ENCODE measurements at regions not wholly inside any gene's neighbourhood (a gene's known extent, or its start where the extent isn't known, plus 50 kb on each side); places are given as distances from the start of the nearest gene placed in this dataset.

- DNase-seq (ENCODE audit: low read depth), result no peak
- in situ Hi-C loops (cut with HindIII; ENCODE audit: low pct_unique_long_range_greater_than_20kb, low sequenced_read_pairs), result no loop called here
These were observed 1153.4 kb downstream of the IGSF11 start for GRCh38 chr3:117881210-117881609.

GRCh38 chr3:117885011-117885441 is 1149.6 kb downstream of the IGSF11 start:
- in situ Hi-C loops (cut with HindIII; ENCODE audit: low pct_unique_long_range_greater_than_20kb, low sequenced_read_pairs), result no loop called here
- peak; percentile 17 for DNase-seq (ENCODE audit: low read depth)

- in situ Hi-C loops (cut with HindIII; ENCODE audit: low pct_unique_long_range_greater_than_20kb, low sequenced_read_pairs), result no loop called here
These were observed 1148.5 kb downstream of the IGSF11 start for GRCh38 chr3:117886147-117886546.

GRCh38 chr3:117887031-117887430 is 1147.6 kb downstream of the IGSF11 start:
- in situ Hi-C loops (cut with HindIII; ENCODE audit: low pct_unique_long_range_greater_than_20kb, low sequenced_read_pairs), result no loop called here
- no peak for DNase-seq (ENCODE audit: low read depth)

More at GRCh38 chr3:117886147-117886546, 1148.5 kb downstream of the IGSF11 start:
- DNase-seq (ENCODE audit: low read depth), result no peak

GRCh38 chr3:117887901-117888300 is 1146.7 kb downstream of the IGSF11 start:
- in situ Hi-C loops (cut with HindIII; ENCODE audit: low pct_unique_long_range_greater_than_20kb, low sequenced_read_pairs), result no loop called here
- DNase-seq (ENCODE audit: low read depth), result peak; percentile 33

GRCh38 chr3:117892431-117892841 is 1142.2 kb downstream of the IGSF11 start:
- in situ Hi-C loops (cut with HindIII; ENCODE audit: low pct_unique_long_range_greater_than_20kb, low sequenced_read_pairs), result no loop called here
- peak; percentile 11 for DNase-seq (ENCODE audit: low read depth)

- in situ Hi-C loops (cut with HindIII; ENCODE audit: low pct_unique_long_range_greater_than_20kb, low sequenced_read_pairs), result no loop called here
- DNase-seq (ENCODE audit: low read depth), result no peak
These were observed 1141.6 kb downstream of the IGSF11 start for GRCh38 chr3:117893001-117893400.

- in situ Hi-C loops (cut with HindIII; ENCODE audit: low pct_unique_long_range_greater_than_20kb, low sequenced_read_pairs), result no loop called here
These were observed 1141.0 kb downstream of the IGSF11 start for GRCh38 chr3:117893638-117894037.

GRCh38 chr3:117898722-117899522 is 1135.7 kb downstream of the IGSF11 start:
- no peak for DNase-seq (ENCODE audit: low read depth)
- in situ Hi-C loops (cut with HindIII; ENCODE audit: low pct_unique_long_range_greater_than_20kb, low sequenced_read_pairs), result no loop called here

More at GRCh38 chr3:117893638-117894037, 1141.0 kb downstream of the IGSF11 start:
- peak; percentile 2 for DNase-seq (ENCODE audit: low read depth)

- DNase-seq (ENCODE audit: low read depth), result no peak
- in situ Hi-C loops (cut with HindIII; ENCODE audit: low pct_unique_long_range_greater_than_20kb, low sequenced_read_pairs), result no loop called here
These were observed 1131.4 kb downstream of the IGSF11 start for GRCh38 chr3:117903226-117903625.

GRCh38 chr3:117910820-117911521 is 1123.7 kb downstream of the IGSF11 start:
- in situ Hi-C loops (cut with HindIII; ENCODE audit: low pct_unique_long_range_greater_than_20kb, low sequenced_read_pairs), result no loop called here

GRCh38 chr3:117912352-117912751 is 1122.3 kb downstream of the IGSF11 start:
- in situ Hi-C loops (cut with HindIII; ENCODE audit: low pct_unique_long_range_greater_than_20kb, low sequenced_read_pairs), result no loop called here
- DNase-seq (ENCODE audit: low read depth), result no peak

More at GRCh38 chr3:117910820-117911521, 1123.7 kb downstream of the IGSF11 start:
- DNase-seq (ENCODE audit: low read depth), result no peak

GRCh38 chr3:117914540-117915100 is 1120.0 kb downstream of the IGSF11 start:
- DNase-seq (ENCODE audit: low read depth), result no peak
- in situ Hi-C loops (cut with HindIII; ENCODE audit: low pct_unique_long_range_greater_than_20kb, low sequenced_read_pairs), result no loop called here

- in situ Hi-C loops (cut with HindIII; ENCODE audit: low pct_unique_long_range_greater_than_20kb, low sequenced_read_pairs), result no loop called here
These were observed 1117.8 kb downstream of the IGSF11 start for GRCh38 chr3:117916839-117917238.

GRCh38 chr3:117919621-117920020 is 1115.0 kb downstream of the IGSF11 start:
- DNase-seq (ENCODE audit: low read depth), result no peak
- in situ Hi-C loops (cut with HindIII; ENCODE audit: low pct_unique_long_range_greater_than_20kb, low sequenced_read_pairs), result no loop called here

More at GRCh38 chr3:117916839-117917238, 1117.8 kb downstream of the IGSF11 start:
- no peak for DNase-seq (ENCODE audit: low read depth)

GRCh38 chr3:117920253-117920898 is 1114.3 kb downstream of the IGSF11 start:
- in situ Hi-C loops (cut with HindIII; ENCODE audit: low pct_unique_long_range_greater_than_20kb, low sequenced_read_pairs), result no loop called here
- DNase-seq (ENCODE audit: low read depth), result no peak

- no peak for DNase-seq (ENCODE audit: low read depth)
- in situ Hi-C loops (cut with HindIII; ENCODE audit: low pct_unique_long_range_greater_than_20kb, low sequenced_read_pairs), result no loop called here
These were observed 1113.2 kb downstream of the IGSF11 start for GRCh38 chr3:117921411-117921810.

- no peak for DNase-seq (ENCODE audit: low read depth)
These were observed 1112.6 kb downstream of the IGSF11 start for GRCh38 chr3:117922039-117922438.

GRCh38 chr3:117926819-117927218 is 1107.8 kb downstream of the IGSF11 start:
- in situ Hi-C loops (cut with HindIII; ENCODE audit: low pct_unique_long_range_greater_than_20kb, low sequenced_read_pairs), result no loop called here
- no peak for DNase-seq (ENCODE audit: low read depth)

More at GRCh38 chr3:117922039-117922438, 1112.6 kb downstream of the IGSF11 start:
- in situ Hi-C loops (cut with HindIII; ENCODE audit: low pct_unique_long_range_greater_than_20kb, low sequenced_read_pairs), result no loop called here
